ENCODE measurements at regions not wholly inside any gene's neighbourhood (a gene's known extent, or its start where the extent isn't known, plus 50 kb on each side); places are given as distances from the start of the nearest gene placed in this dataset.
"Not testable (repeated sequence)": the region's sequence is repeated elsewhere in the genome, so short reads cannot be mapped to it uniquely, and the experiment has no call there.

GRCh38 chr14:48614003-48614402, 938.6 kb upstream of the MDGA2 start:
- DNase-seq (ENCODE audit: low spot score) = no peak

GRCh38 chr14:48606960-48607359, 931.6 kb upstream of the MDGA2 start:
- not testable (repeated sequence) for DNase-seq (ENCODE audit: low spot score)

GRCh38 chr14:48598458-48598857, 923.1 kb upstream of the MDGA2 start:
- no peak for DNase-seq (ENCODE audit: low spot score)

GRCh38 chr14:48586099-48586498, 910.7 kb upstream of the MDGA2 start:
- DNase-seq (ENCODE audit: low spot score) = no peak

- no peak for DNase-seq (ENCODE audit: low spot score)
These were observed 908.6 kb upstream of the MDGA2 start for GRCh38 chr14:48584031-48584430.

GRCh38 chr14:48582938-48583337, 907.5 kb upstream of the MDGA2 start:
- DNase-seq (ENCODE audit: low spot score) = no peak

GRCh38 chr14:48580692-48581091, 905.3 kb upstream of the MDGA2 start:
- DNase-seq (ENCODE audit: low spot score) = no peak

GRCh38 chr14:48575772-48576171, 900.4 kb upstream of the MDGA2 start:
- DNase-seq (ENCODE audit: low spot score) = no peak

- no peak for DNase-seq (ENCODE audit: low spot score)
These were observed 893.3 kb upstream of the MDGA2 start for GRCh38 chr14:48568688-48569087.

GRCh38 chr14:48568252-48568651, 892.8 kb upstream of the MDGA2 start:
- no peak for DNase-seq (ENCODE audit: low spot score)

- no peak for DNase-seq (ENCODE audit: low spot score)
These were observed 888.1 kb upstream of the MDGA2 start for GRCh38 chr14:48563489-48563888.

- DNase-seq (ENCODE audit: low spot score) = not testable (repeated sequence)
These were observed 886.0 kb upstream of the MDGA2 start for GRCh38 chr14:48561438-48561837.

- no peak for DNase-seq (ENCODE audit: low spot score)
These were observed 885.0 kb upstream of the MDGA2 start for GRCh38 chr14:48560421-48560820.

GRCh38 chr14:48553443-48553842, 878.0 kb upstream of the MDGA2 start:
- no peak for DNase-seq (ENCODE audit: low spot score)

GRCh38 chr14:48546996-48547395, 871.6 kb upstream of the MDGA2 start:
- DNase-seq (ENCODE audit: low spot score) = no peak

- no peak for DNase-seq (ENCODE audit: low spot score)
These were observed 862.2 kb upstream of the MDGA2 start for GRCh38 chr14:48537600-48537999.

- DNase-seq (ENCODE audit: low spot score) = no peak
These were observed 860.9 kb upstream of the MDGA2 start for GRCh38 chr14:48536318-48536717.

GRCh38 chr14:48527832-48528231, 852.4 kb upstream of the MDGA2 start:
- no peak for DNase-seq (ENCODE audit: low spot score)

GRCh38 chr14:48526307-48526706, 850.9 kb upstream of the MDGA2 start:
- no peak for DNase-seq (ENCODE audit: low spot score)

GRCh38 chr14:48504921-48505320, 829.5 kb upstream of the MDGA2 start:
- DNase-seq (ENCODE audit: low spot score) = no peak

GRCh38 chr14:48490756-48491155, 815.4 kb upstream of the MDGA2 start:
- no peak for DNase-seq (ENCODE audit: low spot score)

GRCh38 chr14:48473944-48474343, 798.5 kb upstream of the MDGA2 start:
- no peak for DNase-seq (ENCODE audit: low spot score)

GRCh38 chr14:48456051-48456450, 780.6 kb upstream of the MDGA2 start:
- DNase-seq (ENCODE audit: low spot score) = no peak

GRCh38 chr14:48454887-48455286, 779.5 kb upstream of the MDGA2 start:
- no peak for DNase-seq (ENCODE audit: low spot score)

Measured in mesenteric fat pad (tissue), 1 donor.